ENCODE measurements at regions not wholly inside any gene's neighbourhood (a gene's known extent, or its start where the extent isn't known, plus 50 kb on each side); places are given as distances from the start of the nearest gene placed in this dataset.

- DNase-seq = no peak
- Histone ChIP-seq H3T11ph (ENCODE audit: low read length) (no peak overlapping the region), H3K18ac (ENCODE audit: insufficient read length, low read depth, low read length) (no peak overlapping the region), H4K5ac (ENCODE audit: insufficient read length, low read depth, low read length) (no peak overlapping the region), H2BK120ac (ENCODE audit: low read depth, low read length, poor library complexity, severe bottlenecking) (no peak overlapping the region), H3K4me1 (ENCODE audit: insufficient read depth, low read length) (no peaks in the 10 kb centered on the region), H4K91ac (ENCODE audit: insufficient read length, low read depth, low read length) (no peak overlapping the region), H3K27ac (ENCODE audit: insufficient read length, low read depth, low read length) (no peak overlapping the region), H2AK5ac (ENCODE audit: insufficient read length, low read length) (no peak overlapping the region), H4K8ac (replicated peaks; ENCODE audit: insufficient read length, low read depth, low read length) (no peak overlapping the region), H3K9ac (ENCODE audit: extremely low read depth, insufficient read length, low read length) (no peak overlapping the region), H2BK20ac (ENCODE audit: low read depth, low read length, poor library complexity, severe bottlenecking) (no peak overlapping the region), H2BK5ac (ENCODE audit: insufficient read length, low read length) (no peak overlapping the region), H3K56ac (ENCODE audit: insufficient read length, low read depth, low read length) (no peak overlapping the region), H3K79me1 (ENCODE audit: insufficient read depth, low read depth, low read length, poor library complexity, severe bottlenecking) (no peaks in the 10 kb centered on the region), H3K9me3 (ENCODE audit: control insufficient read depth, low read depth, low read length) (no peaks in the 10 kb centered on the region), H2BK15ac (ENCODE audit: low read depth, low read length) (no peak overlapping the region), H3K4ac (ENCODE audit: low read depth, low read length) (no peak overlapping the region), H4K20me1 (ENCODE audit: control insufficient read depth, insufficient read depth, insufficient read length) (no peaks in the 10 kb centered on the region), H3K23ac (ENCODE audit: insufficient read length, low read depth, low read length) (no peak overlapping the region), H3K27me3 (ENCODE audit: insufficient read depth, low read length) (no peaks in the 10 kb centered on the region), H3K14ac (ENCODE audit: insufficient read depth, low read length) (no peak overlapping the region), H3K23me2 (ENCODE audit: insufficient read length, low read depth, low read length, poor library complexity, severe bottlenecking) (no peaks in the 10 kb centered on the region), H3K4me2 (ENCODE audit: insufficient read depth, insufficient read length, low read length) (no peak overlapping the region), H2BK12ac (ENCODE audit: insufficient read length, low read depth, low read length) (no peak overlapping the region), H2AFZ (ENCODE audit: low read length) (no peak overlapping the region), H3K79me2 (ENCODE audit: insufficient read depth, low read length) (no peaks in the 10 kb centered on the region)
- TF ChIP-seq CTCF (conservative IDR thresholded peaks at IDR 0.05) = no peak
- H3K27me3 Mint-ChIP-seq (ENCODE audit: low read depth) = no peaks in the 10 kb centered on the region
- no peaks in the 10 kb centered on the region for H3K36me3 Mint-ChIP-seq (ENCODE audit: insufficient read depth in 1 of 3, low read depth in 3 of 3)
- no peak overlapping the region for H3K4me3 Mint-ChIP-seq
- no peak overlapping the region for H3K27ac Mint-ChIP-seq
- no peaks in the 10 kb centered on the region for H3K9me3 Mint-ChIP-seq
- no CpG with 5 or more reads among the region's 5 CpGs for WGBS (ENCODE audit: extremely low coverage, insufficient read length, low lambda C conversion rate)
- H3K4me1 Mint-ChIP-seq = peaks cover 19 to 22% of the 10 kb centered on the region in 2 experiments
These were observed 251.5 kb upstream of the STARD13 start for GRCh38 chr13:33537026-33537425.
